H9 (cell line): ENCODE measurements at regions not wholly inside any gene's neighbourhood (a gene's known extent, or its start where the extent isn't known, plus 50 kb on each side); places are given as distances from the start of the nearest gene placed in this dataset.

Source experiments
- DNase-seq: peaks from one replicate; pipeline ENCODE4 v3.0.0-alpha.2; 2017
- H2AFZ ChIP-seq: one replicate; pipeline ENCODE4 v1.6.1; 2013; ENCODE audit warnings: mild to moderate bottlenecking, low read length, control low read depth, moderate library complexity
- H2AK5ac ChIP-seq: 2 replicates; pipeline ENCODE4 v1.6.1; 2013; ENCODE audit warnings: low read length, control low read depth, mixed read lengths; ENCODE audit not compliant: insufficient read length
- H2BK120ac ChIP-seq: one replicate; pipeline ENCODE4 v1.6.1; 2013; ENCODE audit warnings: low read depth, mild to moderate bottlenecking, low read length, control low read depth, inconsistent platforms; ENCODE audit not compliant: poor library complexity, severe bottlenecking
- H2BK12ac ChIP-seq: 2 replicates; pipeline ENCODE4 v1.6.1; 2013; ENCODE audit warnings: low read length, control low read depth, mixed read lengths, low read depth; ENCODE audit not compliant: insufficient read length
- H2BK15ac ChIP-seq: 2 replicates; pipeline ENCODE4 v1.6.1; 2013; ENCODE audit warnings: low read depth, low read length, control low read depth
- H2BK20ac ChIP-seq: one replicate; pipeline ENCODE4 v1.6.1; 2013; ENCODE audit warnings: low read depth, mild to moderate bottlenecking, low read length, control low read depth, inconsistent platforms; ENCODE audit not compliant: poor library complexity, severe bottlenecking
- H2BK5ac ChIP-seq: 2 replicates; pipeline ENCODE4 v1.6.1; 2013; ENCODE audit warnings: low read length, control low read depth, mixed read lengths; ENCODE audit not compliant: insufficient read length
- H3K14ac ChIP-seq: 2 replicates; pipeline ENCODE4 v1.6.1; 2013; ENCODE audit warnings: low read length, control low read depth; ENCODE audit not compliant: insufficient read depth
- H3K18ac ChIP-seq: 2 replicates; pipeline ENCODE4 v1.6.1; 2013; ENCODE audit warnings: low read depth, mild to moderate bottlenecking, mixed read lengths, low read length, control low read depth; ENCODE audit not compliant: insufficient read length
- H3K23ac ChIP-seq: 2 replicates; pipeline ENCODE4 v1.6.1; 2013; ENCODE audit warnings: low read length, control low read depth, mixed read lengths, low read depth; ENCODE audit not compliant: insufficient read length
- H3K23me2 ChIP-seq: 2 replicates; pipeline ENCODE4 v1.6.1; 2013; ENCODE audit warnings: low read depth, mild to moderate bottlenecking, mixed read lengths, low read length, control low read depth; ENCODE audit not compliant: insufficient read length, poor library complexity, severe bottlenecking
- H3K27ac ChIP-seq: 2 replicates; pipeline ENCODE4 v1.5.1; 2013; ENCODE audit warnings: low read length, control low read depth, mixed read lengths, low read depth; ENCODE audit not compliant: insufficient read length
- H3K27me3 ChIP-seq: 2 replicates; pipeline ENCODE4 v1.6.1; 2013; ENCODE audit warnings: low read length, control low read depth, inconsistent platforms; ENCODE audit not compliant: insufficient read depth
- H3K4ac ChIP-seq: 2 replicates; pipeline ENCODE4 v1.6.1; 2013; ENCODE audit warnings: low read depth, mild to moderate bottlenecking, control low read depth, inconsistent platforms, low read length, moderate library complexity
- H3K4me1 ChIP-seq: 2 replicates; pipeline ENCODE4 v1.6.1; 2013; ENCODE audit warnings: low read length, control low read depth, inconsistent platforms; ENCODE audit not compliant: insufficient read depth
- H3K4me2 ChIP-seq: 2 replicates; pipeline ENCODE4 v1.6.1; 2013; ENCODE audit warnings: low read length, control low read depth, mixed read lengths; ENCODE audit not compliant: insufficient read length, insufficient read depth
- H3K56ac ChIP-seq: 2 replicates; pipeline ENCODE4 v1.6.1; 2013; ENCODE audit warnings: low read depth, mild to moderate bottlenecking, mixed read lengths, low read length, control low read depth; ENCODE audit not compliant: insufficient read length
- H3K79me1 ChIP-seq: 2 replicates; pipeline ENCODE4 v1.6.1; 2013; ENCODE audit warnings: low read depth, mild to moderate bottlenecking, moderate library complexity, low read length, control low read depth, inconsistent platforms; ENCODE audit not compliant: insufficient read depth, poor library complexity, severe bottlenecking
- H3K79me2 ChIP-seq: 2 replicates; pipeline ENCODE4 v1.6.1; 2013; ENCODE audit warnings: low read length, control low read depth, inconsistent platforms; ENCODE audit not compliant: insufficient read depth
- H3K9ac ChIP-seq: 2 replicates; pipeline ENCODE4 v1.6.1; 2013; ENCODE audit warnings: low read length, control low read depth, mixed read lengths; ENCODE audit not compliant: insufficient read length; ENCODE audit errors: extremely low read depth
- H3K9me3 ChIP-seq: one replicate; pipeline ENCODE4 v1.6.1; 2013; ENCODE audit warnings: low read depth, low read length, inconsistent platforms; ENCODE audit not compliant: control insufficient read depth
- H3T11ph ChIP-seq: one replicate; pipeline ENCODE4 v1.6.1; 2013; ENCODE audit warnings: mild to moderate bottlenecking, low read length, control low read depth, inconsistent platforms
- H4K20me1 ChIP-seq: one replicate; pipeline ENCODE4 v1.6.1; 2013; ENCODE audit not compliant: control insufficient read depth, insufficient read length, insufficient read depth
- H4K5ac ChIP-seq: 2 replicates; pipeline ENCODE4 v1.6.1; 2013; ENCODE audit warnings: low read depth, mild to moderate bottlenecking, mixed read lengths, low read length, control low read depth; ENCODE audit not compliant: insufficient read length
- H4K8ac ChIP-seq: replicated peaks from 2 replicates; pipeline ENCODE4 v1.6.1; 2013; ENCODE audit warnings: low read length, control low read depth, mixed read lengths, low read depth; ENCODE audit not compliant: insufficient read length
- H4K91ac ChIP-seq: 2 replicates; pipeline ENCODE4 v1.6.1; 2013; ENCODE audit warnings: low read depth, mild to moderate bottlenecking, moderate library complexity, mixed read lengths, low read length, control low read depth; ENCODE audit not compliant: insufficient read length
- H3K27ac Mint-ChIP-seq, 3 experiments: 2 replicates in 2 of 3; 3 replicates in 1 of 3; pipeline ENCODE4 v1.8.0; 2020 to 2021; ENCODE audit warnings: mixed read lengths in 3 of 3, mild to moderate bottlenecking in 1 of 3, moderate library complexity in 1 of 3
- H3K27me3 Mint-ChIP-seq: 2 replicates; pipeline ENCODE4 v1.8.0; 2021; ENCODE audit warnings: low read depth, mild to moderate bottlenecking, moderate library complexity, mixed read lengths
- H3K36me3 Mint-ChIP-seq, 3 experiments: 2 replicates in 2 of 3; 3 replicates in 1 of 3; pipeline ENCODE4 v1.8.0; 2020 to 2021; ENCODE audit warnings: low read depth in 3 of 3, mixed read lengths in 3 of 3; ENCODE audit not compliant: insufficient read depth in 1 of 3
- H3K4me1 Mint-ChIP-seq, 2 experiments: 2 replicates each; pipeline ENCODE4 v1.8.0; 2020; ENCODE audit warnings: mixed read lengths in 2 of 2
- H3K4me3 Mint-ChIP-seq, 2 experiments: 2 replicates in 1 of 2; 3 replicates in 1 of 2; pipeline ENCODE4 v1.8.0; 2020 to 2021; ENCODE audit warnings: mild to moderate bottlenecking in 2 of 2, mixed read lengths in 2 of 2, moderate library complexity in 1 of 2
- H3K9me3 Mint-ChIP-seq, 2 experiments: 2 replicates in 1 of 2; 3 replicates in 1 of 2; pipeline ENCODE4 v1.8.0; 2020; ENCODE audit warnings: mild to moderate bottlenecking in 2 of 2, mixed read lengths in 2 of 2, moderate library complexity in 1 of 2
- CTCF ChIP-seq: fragments of 200-600 bp; sonication (generic); conservative IDR thresholded peaks from 3 replicates; pipeline ENCODE4 v1.8.0; 2021; ENCODE audit warnings: antibody characterized with exemption, mild to moderate bottlenecking
- WGBS: extraction: QIAGEN DNeasy Blood & Tissue Kit; methylation state at CpG from one replicate; pipeline ENCODE4 v1.1.7; 2013; ENCODE audit warnings: missing lambda C conversion rate, low lambda C conversion rate, mixed read lengths; ENCODE audit not compliant: insufficient read length; ENCODE audit errors: extremely low coverage; 5-methylcytosine and 5-hydroxymethylcytosine counted together

- Histone ChIP-seq H2BK12ac (no peak overlapping the region), H2AFZ (no peak overlapping the region), H3K27me3 (no peaks in the 10 kb centered on the region), H2AK5ac (no peak overlapping the region), H3T11ph (no peak overlapping the region), H4K5ac (no peak overlapping the region), H3K27ac (no peak overlapping the region), H3K9ac (no peak overlapping the region), H4K91ac (no peak overlapping the region), H4K8ac (no peak overlapping the region), H2BK20ac (no peak overlapping the region), H2BK5ac (no peak overlapping the region), H3K18ac (no peak overlapping the region), H3K9me3 (no peaks in the 10 kb centered on the region), H3K4ac (no peak overlapping the region), H3K56ac (no peak overlapping the region), H3K79me2 (no peaks in the 10 kb centered on the region), H3K23me2 (no peaks in the 10 kb centered on the region), H4K20me1 (no peaks in the 10 kb centered on the region), H3K4me1 (no peaks in the 10 kb centered on the region), H3K23ac (no peak overlapping the region), H2BK120ac (no peak overlapping the region), H2BK15ac (no peak overlapping the region), H3K14ac (no peak overlapping the region), H3K79me1 (no peaks in the 10 kb centered on the region), H3K4me2 (no peak overlapping the region)
- Mint-ChIP-seq H3K27me3 (no peaks in the 10 kb centered on the region), H3K4me3 (no peak overlapping the region), H3K36me3 (peaks cover 0 to 4% (median 0%) of the 10 kb centered on the region in 3 experiments; a peak in 2 of 7 replicates), H3K9me3 (peaks cover 3 to 4% of the 10 kb centered on the region in 2 experiments; a peak in 3 of 5 replicates), H3K4me1 (no peaks in the 10 kb centered on the region), H3K27ac (no peak overlapping the region)
- no CpG with 5 or more reads among the region's 5 CpGs for WGBS
- no peak for DNase-seq
- no peak for TF ChIP-seq CTCF
Observed at GRCh38 chr15:94889153-94889552, 657.8 kb downstream of the MCTP2 start.
